B cell (primary cell): ENCODE measurements at regions not wholly inside any gene's neighbourhood (a gene's known extent, or its start where the extent isn't known, plus 50 kb on each side); places are given as distances from the start of the nearest gene placed in this dataset.
"Not testable (repeated sequence)": the region's sequence is repeated elsewhere in the genome, so short reads cannot be mapped to it uniquely, and the experiment has no call there.

Experiments
- CTCF ChIP-seq: fragments of 200-600 bp; IDR thresholded peaks from one replicate; pipeline ENCODE4 v1.8.0; 2022; ENCODE audit warnings: antibody characterized with exemption, mild to moderate bottlenecking
- EZH2 ChIP-seq: IDR thresholded peaks from 2 replicates; pipeline ENCODE4 v1.6.1; 2012; ENCODE audit warnings: borderline replicate concordance, low read depth, mild to moderate bottlenecking, moderate library complexity, low read length; ENCODE audit not compliant: insufficient read depth, poor library complexity, severe bottlenecking

- TF ChIP-seq CTCF, EZH2: not testable (repeated sequence)
These were observed 53.2 kb downstream of the PPIAL4G start for GRCh38 chr1:148429856-148430255.
